HEK293T (cell line): ENCODE measurements at regions not wholly inside any gene's neighbourhood (a gene's known extent, or its start where the extent isn't known, plus 50 kb on each side); places are given as distances from the start of the nearest gene placed in this dataset.

Experiments used
- CTCF ChIA-PET: fragments of 350-600 bp; formaldehyde crosslinking; extraction: SDS; loops from one replicate; lab custom pipeline; 2021; ENCODE audit warnings: antibody characterized with exemption, inconsistent platforms; lab: Yijun Ruan, JAX
- POLR2A ChIA-PET: fragments of 350-600 bp; formaldehyde crosslinking; extraction: SDS; loops from one replicate; lab custom pipeline; 2020; ENCODE audit warnings: antibody characterized with exemption, inconsistent platforms; lab: Yijun Ruan, JAX
- DNase-seq: peaks from one replicate; pipeline ENCODE4 v3.0.0; 2012; ENCODE audit warnings: mixed read lengths; ENCODE audit errors: extremely low spot score
- ARNT ChIP-seq: fragments of 450-650 bp; IDR thresholded peaks from 2 replicates; pipeline ENCODE4 v1.6.1; 2017; ENCODE audit warnings: mild to moderate bottlenecking
- BHLHE40 ChIP-seq: fragments of 450-650 bp; IDR thresholded peaks from 2 replicates; pipeline ENCODE4 v1.6.1; 2016; ENCODE audit warnings: mild to moderate bottlenecking, moderate library complexity, borderline replicate concordance
- CTBP1 ChIP-seq: fragments of 450-650 bp; IDR thresholded peaks from 2 replicates; pipeline ENCODE4 v1.6.1; 2016; ENCODE audit warnings: borderline replicate concordance
- ELF4 ChIP-seq: fragments of 450-650 bp; IDR thresholded peaks from 2 replicates; pipeline ENCODE4 v1.6.1; 2017; ENCODE audit warnings: antibody characterized with exemption
- FOXA1 ChIP-seq: fragments of 450-650 bp; IDR thresholded peaks from 2 replicates; pipeline ENCODE4 v1.6.1; 2016; ENCODE audit warnings: mild to moderate bottlenecking
- FOXK2 ChIP-seq: fragments of 450-650 bp; IDR thresholded peaks from 2 replicates; pipeline ENCODE4 v1.6.1; 2016; ENCODE audit warnings: mild to moderate bottlenecking
- FOXM1 ChIP-seq: fragments of 450-650 bp; IDR thresholded peaks from 2 replicates; pipeline ENCODE4 v1.6.1; 2017; ENCODE audit warnings: mild to moderate bottlenecking, borderline replicate concordance
- HDGF ChIP-seq: fragments of 450-650 bp; IDR thresholded peaks from 2 replicates; pipeline ENCODE4 v1.6.1; 2017; ENCODE audit warnings: antibody characterized with exemption, borderline replicate concordance
- L3MBTL2 ChIP-seq: fragments of 450-650 bp; conservative IDR thresholded peaks from 2 replicates; pipeline ENCODE4 v1.6.1; 2016; ENCODE audit warnings: mild to moderate bottlenecking
- LEF1 ChIP-seq: fragments of 450-650 bp; IDR thresholded peaks from 2 replicates; pipeline ENCODE4 v1.6.1; 2017; ENCODE audit warnings: mild to moderate bottlenecking, borderline replicate concordance
- NFRKB ChIP-seq: fragments of 450-650 bp; IDR thresholded peaks from 2 replicates; pipeline ENCODE4 v1.6.1; 2016; ENCODE audit warnings: mild to moderate bottlenecking, moderate library complexity
- PKNOX1 ChIP-seq: fragments of 450-650 bp; IDR thresholded peaks from 2 replicates; pipeline ENCODE4 v1.6.1; 2016
- SP1 ChIP-seq: fragments of 450-650 bp; IDR thresholded peaks from 2 replicates; pipeline ENCODE4 v1.6.1; 2017
- SUZ12 ChIP-seq: fragments of 450-650 bp; IDR thresholded peaks from 2 replicates; pipeline ENCODE4 v1.6.1; 2016; ENCODE audit warnings: mild to moderate bottlenecking
- TARDBP ChIP-seq: fragments of 450-650 bp; IDR thresholded peaks from 2 replicates; pipeline ENCODE4 v1.6.1; 2016
- ZNF384 ChIP-seq: fragments of 450-650 bp; IDR thresholded peaks from 2 replicates; pipeline ENCODE4 v1.6.1; 2016

GRCh38 chr1:215394084-215394991, 172.8 kb upstream of the KCTD3 start:
- DNase-seq: no peak
- ChIA-PET CTCF (interaction anchor here (0.6 kb wide), 1 partner anchor 16 kb away, joined by 3 read pairs; no protein-coding TSS in a partner anchor), POLR2A (no interaction called here)
- TF ChIP-seq HDGF (no peak), CTBP1 (no peak), ZNF384 (no peak), FOXA1 (no peak), NFRKB (no peak), L3MBTL2 (no peak), LEF1 (no peak), SUZ12 (no peak), SP1 (no peak)

- CTCF ChIA-PET: no interaction called here
- DNase-seq: no peak
- POLR2A ChIA-PET: no interaction called here
- no peak for TF ChIP-seq ZNF384
- no peak for TF ChIP-seq NFRKB
- no peak for TF ChIP-seq FOXM1
- no peak for TF ChIP-seq ARNT
- no peak for TF ChIP-seq PKNOX1
- no peak for TF ChIP-seq CTBP1
- TF ChIP-seq ELF4: no peak
- no peak for TF ChIP-seq HDGF
- TF ChIP-seq LEF1: no peak
- no peak for TF ChIP-seq L3MBTL2
- TF ChIP-seq SP1: no peak
- no peak for TF ChIP-seq TARDBP
Observed at GRCh38 chr1:215397106-215397505, 170.0 kb upstream of the KCTD3 start.

- no peak for DNase-seq
- ChIA-PET POLR2A (no interaction called here), CTCF (no interaction called here)
- TF ChIP-seq HDGF (no peak), ELF4 (no peak), LEF1 (no peak), PKNOX1 (no peak), SUZ12 (no peak), FOXM1 (no peak), FOXA1 (no peak), FOXK2 (no peak), L3MBTL2 (no peak), ZNF384 (no peak), SP1 (no peak), ARNT (no peak), NFRKB (no peak), TARDBP (no peak), CTBP1 (no peak), BHLHE40 (no peak)
Observed at GRCh38 chr1:215397843-215398242, 169.3 kb upstream of the KCTD3 start.

GRCh38 chr1:215399787-215400186, 167.3 kb upstream of the KCTD3 start:
- ChIA-PET CTCF (no interaction called here), POLR2A (no interaction called here)
- no peak for DNase-seq
- TF ChIP-seq LEF1 (no peak), ELF4 (no peak), FOXM1 (no peak), NFRKB (no peak), SUZ12 (no peak), ZNF384 (no peak), FOXK2 (no peak), HDGF (no peak), BHLHE40 (no peak), TARDBP (no peak), L3MBTL2 (no peak), CTBP1 (no peak), FOXA1 (no peak), PKNOX1 (no peak), ARNT (no peak), SP1 (no peak)

GRCh38 chr1:215400741-215401140, 166.4 kb upstream of the KCTD3 start:
- ChIA-PET CTCF (no interaction called here), POLR2A (no interaction called here)
- DNase-seq: no peak
- no peak for TF ChIP-seq TARDBP
- TF ChIP-seq FOXK2: no peak
- TF ChIP-seq HDGF: no peak
- TF ChIP-seq FOXA1: no peak
- no peak for TF ChIP-seq BHLHE40
- TF ChIP-seq ZNF384: no peak
- no peak for TF ChIP-seq FOXM1
- no peak for TF ChIP-seq ELF4
- TF ChIP-seq LEF1: no peak
- no peak for TF ChIP-seq CTBP1
- TF ChIP-seq NFRKB: no peak
- TF ChIP-seq PKNOX1: no peak
- TF ChIP-seq ARNT: no peak
- TF ChIP-seq SUZ12: no peak
- TF ChIP-seq SP1: no peak
- no peak for TF ChIP-seq L3MBTL2
